Osteoblast (primary cell): ENCODE measurements at regions not wholly inside any gene's neighbourhood (a gene's known extent, or its start where the extent isn't known, plus 50 kb on each side); places are given as distances from the start of the nearest gene placed in this dataset.

Experiments used
- DNase-seq: peaks from one replicate; pipeline ENCODE4 v3.0.0; 2011; ENCODE audit warnings: low spot score, mixed read lengths; ENCODE audit not compliant: insufficient read length; ENCODE audit errors: missing footprints
- H2AFZ ChIP-seq: 2 replicates; pipeline ENCODE4 v1.6.0; 2011; ENCODE audit warnings: mild to moderate bottlenecking, low read length
- H3K27ac ChIP-seq: 2 replicates; pipeline ENCODE4 v1.5.1; 2011; ENCODE audit warnings: mild to moderate bottlenecking, low read depth, low read length, moderate library complexity
- H3K27me3 ChIP-seq: 2 replicates; pipeline ENCODE4 v1.6.0; 2012; ENCODE audit warnings: mild to moderate bottlenecking, control low read depth, inconsistent platforms, low read length, moderate library complexity; ENCODE audit not compliant: insufficient read depth
- H3K36me3 ChIP-seq: 2 replicates; pipeline ENCODE4 v1.5.1; 2011; ENCODE audit warnings: mild to moderate bottlenecking, low read length, control low read depth, moderate library complexity; ENCODE audit not compliant: insufficient read depth
- H3K4me1 ChIP-seq: 2 replicates; pipeline ENCODE4 v1.5.1; 2011; ENCODE audit warnings: mild to moderate bottlenecking, low read length, control low read depth, moderate library complexity; ENCODE audit not compliant: insufficient read depth
- H3K4me2 ChIP-seq: 2 replicates; pipeline ENCODE4 v1.6.0; 2011; ENCODE audit warnings: mild to moderate bottlenecking, low read length; ENCODE audit not compliant: insufficient read depth
- H3K4me3 ChIP-seq: fragments of 200-600 bp; sonication (generic); 3 replicates; pipeline ENCODE4 v1.5.1; 2012; ENCODE audit warnings: mild to moderate bottlenecking, low read length, inconsistent platforms; ENCODE audit not compliant: insufficient read depth
- H3K79me2 ChIP-seq: 2 replicates; pipeline ENCODE4 v1.6.0; 2012; ENCODE audit warnings: mild to moderate bottlenecking, low read length, control low read depth, inconsistent platforms; ENCODE audit not compliant: insufficient read depth
- H3K9me3 ChIP-seq: 2 replicates; pipeline ENCODE4 v1.5.1; 2011; ENCODE audit warnings: low read depth, low read length, control low read depth
- H4K20me1 ChIP-seq: 2 replicates; pipeline ENCODE4 v1.6.0; 2012; ENCODE audit warnings: mild to moderate bottlenecking, low read length, control low read depth; ENCODE audit not compliant: insufficient read depth
- CTCF ChIP-seq: IDR thresholded peaks from 2 replicates; pipeline ENCODE4 v1.5.1; 2011; ENCODE audit warnings: mild to moderate bottlenecking, low read depth, low read length, moderate library complexity; ENCODE audit errors: extremely low read depth

DNA sequence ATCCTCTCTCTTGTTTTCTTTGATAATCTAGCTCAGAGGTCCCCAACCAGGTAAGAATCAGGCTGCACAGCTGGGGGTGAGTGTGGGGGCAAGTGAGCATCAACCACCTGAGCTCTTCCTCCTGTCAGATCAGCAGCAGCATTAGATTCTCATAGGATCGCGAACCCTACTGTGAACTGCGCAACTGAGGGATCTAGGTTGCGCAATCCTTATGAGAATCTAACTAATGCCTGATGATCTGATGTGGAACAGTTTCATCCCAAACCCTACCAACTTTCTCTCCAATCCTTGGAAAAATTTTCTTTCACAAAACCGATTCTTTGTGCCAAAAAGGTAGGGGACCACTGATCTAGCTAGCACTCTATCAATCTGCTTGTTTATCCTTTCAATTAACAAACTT lies 678.3 kb downstream of the CBLN2 start:
- Histone ChIP-seq H3K79me2 (no peaks in the 10 kb centered on the region), H3K27me3 (no peaks in the 10 kb centered on the region), H3K4me2 (no peak overlapping the region), H3K4me1 (no peaks in the 10 kb centered on the region), H2AFZ (no peak overlapping the region), H3K27ac (no peak overlapping the region), H3K4me3 (no peak overlapping the region), H3K36me3 (no peaks in the 10 kb centered on the region), H4K20me1 (no peaks in the 10 kb centered on the region), H3K9me3 (peaks cover 4% of the 10 kb centered on the region)
- no peak for DNase-seq
- no peak for TF ChIP-seq CTCF

DNA sequence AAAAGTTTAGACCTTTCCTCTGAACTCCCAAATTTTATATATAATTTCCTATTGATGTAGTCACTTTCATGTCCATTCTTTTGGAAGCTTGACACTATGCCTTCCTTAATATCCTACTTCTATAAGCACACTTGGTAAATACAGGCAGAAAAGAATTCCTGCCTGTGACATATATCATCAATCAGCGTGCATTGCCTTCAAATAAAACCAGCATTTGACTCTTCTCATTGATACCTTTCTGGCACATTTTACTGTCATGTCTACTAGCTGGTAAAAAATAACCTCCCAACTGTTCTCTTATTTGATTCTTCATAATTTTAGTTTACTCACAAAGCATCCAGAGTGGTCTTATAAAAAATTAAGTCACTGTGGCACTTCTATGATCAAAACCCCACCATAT lies 693.5 kb downstream of the CBLN2 start:
- Histone ChIP-seq H4K20me1 (no peaks in the 10 kb centered on the region), H3K4me1 (no peaks in the 10 kb centered on the region), H3K36me3 (no peaks in the 10 kb centered on the region), H3K27me3 (no peaks in the 10 kb centered on the region), H3K9me3 (peaks cover 2% of the 10 kb centered on the region), H3K4me2 (no peak overlapping the region), H3K79me2 (no peaks in the 10 kb centered on the region), H3K4me3 (no peak overlapping the region), H2AFZ (no peak overlapping the region), H3K27ac (no peak overlapping the region)
- no peak for DNase-seq
- no peak for TF ChIP-seq CTCF

GRCh38 chr18:71849407-71849806 lies 694.7 kb downstream of the CBLN2 start:
- Histone ChIP-seq H3K4me2 (no peak overlapping the region), H4K20me1 (no peaks in the 10 kb centered on the region), H3K79me2 (no peaks in the 10 kb centered on the region), H3K27me3 (no peaks in the 10 kb centered on the region), H3K9me3 (peaks cover 2% of the 10 kb centered on the region), H3K4me3 (no peak overlapping the region), H3K27ac (no peak overlapping the region), H3K36me3 (no peaks in the 10 kb centered on the region), H2AFZ (no peak overlapping the region), H3K4me1 (no peaks in the 10 kb centered on the region)
- no peak for DNase-seq
- TF ChIP-seq CTCF: no peak

GRCh38 chr18:71846716-71847115 lies 697.4 kb downstream of the CBLN2 start:
- Histone ChIP-seq H3K27ac (no peak overlapping the region), H3K4me2 (no peak overlapping the region), H3K36me3 (no peaks in the 10 kb centered on the region), H3K4me3 (no peak overlapping the region), H4K20me1 (no peaks in the 10 kb centered on the region), H2AFZ (no peak overlapping the region), H3K4me1 (no peaks in the 10 kb centered on the region), H3K79me2 (no peaks in the 10 kb centered on the region), H3K27me3 (no peaks in the 10 kb centered on the region), H3K9me3 (peaks cover 2% of the 10 kb centered on the region)
- DNase-seq: no peak
- no peak for TF ChIP-seq CTCF
